Fibroblast of the aortic adventitia (primary cell): ENCODE measurements at regions not wholly inside any gene's neighbourhood (a gene's known extent, or its start where the extent isn't known, plus 50 kb on each side); places are given as distances from the start of the nearest gene placed in this dataset.
A peak's percentile ranks its signal among the peaks of the same experiment; 100 is the strongest.

Source experiments
- DNase-seq: peaks from one replicate; pipeline ENCODE4 v3.0.0-alpha.2; 2010; ENCODE audit warnings: low read depth
- H3K4me3 ChIP-seq: 2 replicates; pipeline ENCODE4 v1.5.1; 2011; ENCODE audit warnings: low read depth, mild to moderate bottlenecking, control low read depth, low read length, moderate library complexity
- TF ChIP-seq, protein P1 (sequence below): IDR thresholded peaks from 2 replicates; pipeline ENCODE4 v1.5.1; 2011; ENCODE audit warnings: mild to moderate bottlenecking, low read length, control low read depth, inconsistent platforms; ENCODE audit not compliant: insufficient read depth

DNA sequence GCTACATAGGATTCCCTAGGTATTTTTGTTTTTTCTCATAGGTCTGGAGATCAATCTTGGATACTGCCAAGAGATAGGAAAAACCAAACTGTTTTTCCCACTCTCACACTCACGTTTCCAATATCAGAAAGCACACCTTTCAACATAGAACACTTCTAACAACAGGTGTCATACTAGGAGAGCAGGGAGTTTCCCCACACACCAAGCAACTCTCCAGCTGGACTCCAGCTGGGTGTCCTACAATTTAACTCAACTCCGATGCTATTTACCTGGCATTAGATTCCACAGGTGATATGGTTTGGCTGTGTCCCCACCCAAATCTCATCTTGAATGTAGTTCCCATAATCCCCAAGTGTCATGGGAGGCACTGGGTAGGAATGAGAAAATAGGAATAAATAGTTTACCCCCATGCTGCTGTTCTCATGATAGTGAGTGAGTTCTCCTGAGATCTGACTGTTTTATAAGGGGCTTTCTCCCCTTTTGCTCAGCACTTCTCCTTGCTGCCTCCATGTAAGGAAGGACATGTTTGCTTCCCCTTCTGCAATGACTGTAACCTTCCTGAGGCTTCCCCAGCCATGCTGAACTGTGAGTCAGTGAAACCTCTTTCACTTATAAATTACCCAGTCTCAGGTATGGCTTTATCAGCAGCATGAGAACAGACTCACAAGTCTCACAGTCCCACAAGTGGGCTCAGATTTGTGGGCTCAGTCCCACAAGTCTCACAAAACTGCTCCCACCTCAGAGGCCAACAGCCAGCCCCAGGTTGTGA lies 354.5 kb upstream of the THBS1 start:
- TF ChIP-seq, protein P1, sequence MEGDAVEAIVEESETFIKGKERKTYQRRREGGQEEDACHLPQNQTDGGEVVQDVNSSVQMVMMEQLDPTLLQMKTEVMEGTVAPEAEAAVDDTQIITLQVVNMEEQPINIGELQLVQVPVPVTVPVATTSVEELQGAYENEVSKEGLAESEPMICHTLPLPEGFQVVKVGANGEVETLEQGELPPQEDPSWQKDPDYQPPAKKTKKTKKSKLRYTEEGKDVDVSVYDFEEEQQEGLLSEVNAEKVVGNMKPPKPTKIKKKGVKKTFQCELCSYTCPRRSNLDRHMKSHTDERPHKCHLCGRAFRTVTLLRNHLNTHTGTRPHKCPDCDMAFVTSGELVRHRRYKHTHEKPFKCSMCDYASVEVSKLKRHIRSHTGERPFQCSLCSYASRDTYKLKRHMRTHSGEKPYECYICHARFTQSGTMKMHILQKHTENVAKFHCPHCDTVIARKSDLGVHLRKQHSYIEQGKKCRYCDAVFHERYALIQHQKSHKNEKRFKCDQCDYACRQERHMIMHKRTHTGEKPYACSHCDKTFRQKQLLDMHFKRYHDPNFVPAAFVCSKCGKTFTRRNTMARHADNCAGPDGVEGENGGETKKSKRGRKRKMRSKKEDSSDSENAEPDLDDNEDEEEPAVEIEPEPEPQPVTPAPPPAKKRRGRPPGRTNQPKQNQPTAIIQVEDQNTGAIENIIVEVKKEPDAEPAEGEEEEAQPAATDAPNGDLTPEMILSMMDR, result no peak
- no peak overlapping the region for H3K4me3 ChIP-seq
- no peak for DNase-seq

DNA sequence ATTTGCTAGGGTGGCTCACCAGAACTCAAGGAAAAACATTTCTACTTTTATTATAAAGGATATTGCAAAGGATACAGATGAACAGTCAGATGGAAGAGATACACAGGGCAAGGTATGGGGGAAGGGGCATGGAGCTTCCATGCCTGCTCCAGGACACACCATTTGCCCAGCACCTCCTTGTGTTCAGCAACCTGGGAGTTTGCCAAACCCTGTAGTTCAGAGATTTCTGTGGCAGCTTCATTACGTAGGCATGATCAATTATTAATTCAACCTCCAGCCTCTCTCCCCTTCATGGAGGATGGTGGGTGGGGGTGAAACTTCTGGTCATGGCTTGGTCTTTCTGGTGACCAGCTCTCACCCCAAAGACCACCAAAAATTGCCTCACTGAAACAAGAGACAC lies 353.9 kb upstream of the THBS1 start:
- DNase-seq, result no peak
- no peak overlapping the region for H3K4me3 ChIP-seq
- TF ChIP-seq, protein P1, result no peak

DNA sequence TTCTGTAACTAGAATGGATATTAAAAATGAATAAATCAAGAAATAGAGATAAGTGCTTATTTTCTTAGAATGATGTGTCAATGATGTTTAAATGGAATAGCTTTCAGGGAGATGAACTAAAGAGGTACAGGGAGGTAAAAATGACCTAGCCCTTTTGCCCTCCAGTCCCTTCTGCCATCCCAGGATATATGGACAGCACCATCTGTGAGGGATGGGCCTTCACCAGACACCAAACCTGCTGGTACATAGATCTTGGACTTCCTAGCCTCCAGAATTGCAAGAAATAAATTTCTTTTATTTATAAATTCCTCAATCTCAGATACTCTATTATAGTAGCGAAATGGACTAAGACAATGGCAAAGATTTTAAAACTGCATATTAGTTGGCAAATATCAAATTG lies 352.0 kb upstream of the THBS1 start:
- H3K4me3 ChIP-seq, result no peak overlapping the region
- TF ChIP-seq, protein P1, result no peak
- no peak for DNase-seq

DNA sequence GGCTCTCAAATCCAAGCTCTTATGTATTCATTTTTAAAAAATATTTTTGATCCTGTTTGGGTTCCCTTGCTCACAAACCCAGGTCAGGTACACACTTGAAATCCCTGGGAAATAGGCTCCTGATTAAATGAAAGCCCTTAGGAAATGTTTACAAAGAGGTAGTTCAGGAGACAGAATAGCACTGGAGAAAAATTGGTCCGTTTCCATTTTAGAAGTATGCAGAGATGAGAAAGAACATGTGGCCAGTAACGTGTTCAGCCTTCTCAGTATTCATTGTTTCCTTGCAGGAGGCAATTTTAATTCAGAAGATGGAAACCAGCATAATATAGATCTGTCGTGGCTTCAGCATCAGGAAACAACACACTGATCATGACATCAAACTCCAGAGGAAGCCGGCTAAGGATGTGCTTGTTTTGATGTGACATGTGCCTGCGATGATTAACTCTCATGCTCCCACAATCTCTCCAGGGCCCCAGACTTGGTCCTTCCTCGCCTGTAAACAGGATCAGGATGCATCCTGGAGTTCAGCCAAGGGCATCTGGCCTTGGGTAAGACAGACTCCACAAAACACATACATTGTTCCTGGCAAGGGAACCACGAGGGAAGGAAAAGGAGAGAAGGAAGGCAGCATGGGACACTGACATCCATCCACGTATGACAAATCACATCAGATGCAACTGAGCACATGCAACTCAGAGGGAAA lies 350.5 kb upstream of the THBS1 start:
- TF ChIP-seq, protein P1, result no peak
- DNase-seq, result no peak
- no peak overlapping the region for H3K4me3 ChIP-seq

DNA sequence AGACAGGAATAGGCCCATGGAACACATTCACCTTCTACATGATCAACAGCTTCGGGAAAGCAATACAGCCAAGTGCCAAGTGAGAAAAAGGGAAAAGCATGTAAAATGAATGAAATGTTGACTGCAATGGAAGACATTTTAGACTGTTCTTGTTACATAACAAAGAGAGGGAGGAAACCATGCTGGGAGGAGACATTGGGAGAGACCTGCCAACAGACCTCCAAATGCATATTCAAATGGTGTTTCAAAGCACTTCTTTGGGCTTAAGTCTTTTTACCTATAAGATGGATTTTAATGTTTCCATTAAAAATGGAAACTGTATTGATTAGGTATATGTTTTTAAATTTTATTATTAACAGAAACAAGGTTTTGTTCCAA lies 350.0 kb upstream of the THBS1 start:
- no peak for DNase-seq
- H3K4me3 ChIP-seq, result no peak overlapping the region
- TF ChIP-seq, protein P1, result no peak

DNA sequence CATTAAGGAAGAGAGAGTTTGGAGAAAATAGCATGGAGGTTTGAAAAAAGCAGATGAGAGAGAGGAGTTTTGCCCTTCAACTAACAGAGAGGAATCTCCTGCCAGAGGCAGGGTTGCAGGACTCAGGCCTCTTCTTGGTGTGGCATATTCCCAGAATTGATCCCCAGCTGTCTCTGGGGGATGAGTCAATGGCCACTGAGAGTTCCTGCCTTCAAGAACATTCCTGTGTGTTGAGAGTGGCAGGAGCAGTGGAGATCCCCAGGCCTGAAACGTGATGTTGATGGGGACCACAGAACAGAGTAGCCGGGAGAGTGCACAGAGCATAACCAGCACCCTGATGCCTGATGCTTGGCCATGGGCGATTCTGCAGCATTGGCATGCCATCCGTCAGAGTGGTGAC lies 348.4 kb upstream of the THBS1 start:
- TF ChIP-seq, protein P1, result no peak
- no peak overlapping the region for H3K4me3 ChIP-seq
- DNase-seq, result peak; percentile 51
